Amniotic stem cell (primary cell): ENCODE measurements at regions not wholly inside any gene's neighbourhood (a gene's known extent, or its start where the extent isn't known, plus 50 kb on each side); places are given as distances from the start of the nearest gene placed in this dataset.

Experiments
- DNase-seq: peaks from one replicate; lab custom pipeline; 2025; lab: John Stamatoyannopoulos, UW

GRCh38 chr5:124433170-124433569, 313.3 kb downstream of the ZNF608 start:
- no peak for DNase-seq

- no peak for DNase-seq
Observed at GRCh38 chr5:124421584-124421983, 324.9 kb downstream of the ZNF608 start.

- DNase-seq: no peak
Observed at GRCh38 chr5:124420952-124421351, 325.5 kb downstream of the ZNF608 start.

GRCh38 chr5:124419531-124419930, 326.9 kb downstream of the ZNF608 start:
- DNase-seq: no peak

DNA sequence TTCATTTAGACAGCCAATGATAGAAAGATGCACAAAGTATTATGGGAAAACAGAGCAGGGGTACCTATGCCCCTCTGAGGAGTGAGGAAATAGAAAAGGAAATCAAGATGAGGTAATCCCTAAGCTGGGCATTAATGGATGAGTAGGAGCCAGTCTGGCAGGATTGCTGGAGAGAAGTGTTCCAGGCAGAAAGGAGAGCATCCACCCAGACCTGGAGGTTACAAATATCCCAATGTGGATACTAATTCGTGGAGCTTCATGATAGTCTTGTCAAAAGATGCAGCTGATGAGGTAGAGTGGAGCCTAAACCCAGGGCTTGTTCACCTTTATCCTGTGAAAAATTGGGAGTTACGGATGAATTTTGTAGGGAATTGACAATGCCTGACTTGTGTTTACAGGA, 328.0 kb downstream of the ZNF608 start:
- DNase-seq: no peak

DNA sequence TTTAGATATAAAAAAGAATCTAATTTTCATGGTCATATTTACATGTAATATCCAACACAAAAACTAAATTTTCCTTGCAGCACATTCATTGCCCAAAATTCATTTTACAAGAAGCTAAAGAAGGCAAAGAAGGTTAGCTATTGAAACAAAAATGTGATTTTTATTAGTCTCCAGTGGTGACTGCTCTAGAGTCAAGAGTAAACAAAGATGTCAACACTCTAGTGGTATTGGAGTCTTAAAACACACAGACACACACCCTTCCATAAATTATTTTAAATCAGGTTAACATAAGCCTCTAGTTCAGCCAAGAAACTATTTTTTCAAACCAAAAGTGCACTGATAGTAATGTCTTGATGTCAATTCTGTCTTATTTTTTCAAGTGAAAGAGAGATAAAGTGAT, 329.2 kb downstream of the ZNF608 start:
- no peak for DNase-seq

DNA sequence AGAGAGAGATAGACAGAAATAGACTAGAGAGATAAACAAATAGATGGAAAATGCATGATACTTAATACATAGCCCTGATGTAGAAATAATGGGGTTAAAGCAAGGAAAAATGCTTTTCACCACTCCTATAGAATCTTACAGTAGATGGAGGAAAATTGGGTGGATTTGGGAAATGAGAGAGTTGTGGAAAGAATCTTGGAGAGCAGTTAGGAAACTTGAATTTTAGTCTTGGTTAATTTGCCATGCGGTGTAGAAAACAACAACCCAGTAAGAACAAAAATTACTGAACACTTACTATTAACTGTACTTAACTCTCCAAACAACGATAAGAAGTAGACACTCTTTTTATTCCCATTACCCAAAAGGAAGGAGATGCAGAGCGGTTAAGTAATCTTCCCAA, 329.8 kb downstream of the ZNF608 start:
- no peak for DNase-seq

GRCh38 chr5:124414973-124415372, 331.5 kb downstream of the ZNF608 start:
- DNase-seq: no peak

GRCh38 chr5:124410539-124411488, 335.6 kb downstream of the ZNF608 start:
- no peak for DNase-seq

DNA sequence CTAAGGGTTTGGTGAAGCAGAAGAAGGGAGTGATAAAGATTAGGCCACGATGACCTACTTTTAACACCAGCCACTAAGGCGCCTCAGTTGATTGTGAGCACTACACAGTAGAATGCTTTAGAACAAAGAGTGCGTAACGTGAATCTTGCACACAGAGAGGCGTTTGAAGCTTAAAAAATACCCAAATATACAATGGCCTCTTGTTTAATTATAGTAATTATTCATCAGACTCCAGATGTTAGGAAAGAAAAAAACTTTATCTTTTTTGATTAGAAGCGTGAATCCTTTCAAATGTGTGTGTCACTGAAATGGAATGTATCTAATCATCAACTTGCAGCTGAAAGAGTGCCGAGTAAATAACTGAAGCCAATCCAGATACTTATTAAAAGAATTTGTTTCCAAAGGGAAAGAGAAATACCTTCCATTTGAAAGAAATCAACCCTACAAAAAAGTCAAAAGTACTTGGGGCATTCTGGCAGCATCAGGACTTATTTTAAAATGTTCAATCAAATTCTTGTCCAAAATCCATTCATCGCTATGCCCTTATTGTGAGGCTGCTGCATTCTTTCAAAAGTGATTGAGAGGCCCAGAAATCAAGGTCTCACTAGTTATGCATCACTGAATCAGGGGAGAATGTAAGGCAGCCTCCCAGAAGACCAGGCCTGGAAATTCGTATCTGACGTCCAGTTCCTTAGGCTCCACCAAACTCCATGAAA, 337.5 kb downstream of the ZNF608 start:
- DNase-seq: no peak

GRCh38 chr5:124404796-124405195, 341.6 kb downstream of the ZNF608 start:
- DNase-seq: no peak

GRCh38 chr5:124403281-124403680, 343.2 kb downstream of the ZNF608 start:
- no peak for DNase-seq

DNA sequence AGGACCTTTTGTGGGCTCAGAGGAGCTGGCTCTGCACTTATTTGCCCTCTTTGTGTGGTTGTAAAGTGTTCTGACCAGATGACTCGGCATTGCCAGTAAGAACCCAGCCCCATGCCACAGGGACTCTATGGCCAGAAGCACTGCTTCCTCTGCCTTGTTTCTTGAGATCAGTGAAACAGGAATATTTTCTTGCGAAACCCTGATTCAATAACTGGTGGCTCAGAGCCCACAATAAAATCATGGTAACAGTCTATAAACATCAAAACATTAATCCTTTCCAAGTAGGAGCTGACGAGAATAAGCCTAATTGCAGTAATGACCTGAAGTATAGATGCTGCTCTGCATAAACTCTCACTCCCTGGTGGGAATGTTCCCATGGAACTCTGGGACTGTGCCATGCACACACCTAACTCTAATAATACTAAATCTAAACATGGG, 344.3 kb downstream of the ZNF608 start:
- DNase-seq: no peak

GRCh38 chr5:124401476-124402143, 344.8 kb downstream of the ZNF608 start:
- DNase-seq: no peak

DNA sequence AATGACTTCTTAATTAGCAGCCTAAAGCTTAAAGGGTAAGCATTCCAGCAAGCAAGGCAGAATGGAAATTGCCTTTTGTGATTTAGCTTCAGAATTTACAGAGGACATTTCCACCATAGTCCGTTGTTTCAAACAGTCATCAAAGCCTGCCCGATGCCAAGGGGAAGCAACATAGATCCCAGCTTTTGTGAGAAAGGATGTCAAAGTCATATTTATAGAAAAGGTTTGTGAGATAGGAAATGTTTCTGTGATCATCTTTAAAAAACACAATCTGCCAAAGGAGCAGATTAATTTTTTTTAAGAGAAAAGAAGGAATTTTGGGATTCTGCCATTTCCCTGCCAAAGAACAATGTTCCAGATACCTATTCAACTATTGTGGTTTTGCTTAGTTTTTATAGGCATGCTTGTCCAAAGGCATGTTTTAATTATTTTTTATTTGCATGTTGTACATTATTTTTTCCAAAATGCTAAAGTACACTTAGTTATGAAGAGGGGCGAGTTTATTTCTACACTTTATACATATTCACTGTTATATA, 346.9 kb downstream of the ZNF608 start:
- DNase-seq: no peak

- no peak for DNase-seq
Observed at GRCh38 chr5:124398460-124398859, 348.0 kb downstream of the ZNF608 start.

GRCh38 chr5:124397317-124397716, 349.1 kb downstream of the ZNF608 start:
- no peak for DNase-seq

DNA sequence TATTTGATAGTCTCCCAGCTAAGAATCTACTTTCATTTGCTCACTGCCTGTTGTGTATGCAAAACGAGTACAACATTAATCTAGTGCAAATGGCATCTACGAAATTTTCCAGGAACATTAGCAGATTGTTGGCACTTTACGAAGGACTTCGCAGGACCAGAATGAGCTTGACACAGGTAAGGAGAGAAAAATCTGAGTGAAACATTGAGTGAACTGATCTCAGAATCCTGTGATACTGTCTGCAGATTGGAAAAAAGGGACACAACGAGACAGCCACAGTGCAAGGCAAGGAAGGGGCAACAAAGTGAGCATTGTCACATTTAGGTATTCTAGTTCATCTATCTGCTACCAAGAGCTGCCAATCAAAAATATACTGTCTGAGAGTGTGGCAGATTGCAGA, 350.5 kb downstream of the ZNF608 start:
- DNase-seq: no peak

GRCh38 chr5:124395287-124395686, 351.2 kb downstream of the ZNF608 start:
- no peak for DNase-seq

GRCh38 chr5:124394700-124395245, 351.7 kb downstream of the ZNF608 start:
- DNase-seq: no peak

- DNase-seq: no peak
Observed at GRCh38 chr5:124393584-124394379, 352.7 kb downstream of the ZNF608 start.
